Vagina (tissue), 2 donors: ENCODE measurements at regions not wholly inside any gene's neighbourhood (a gene's known extent, or its start where the extent isn't known, plus 50 kb on each side); places are given as distances from the start of the nearest gene placed in this dataset.

Experiments used
- CTCF ChIP-seq, 3 experiments: fragments of 450-650 bp in 2 of 3; fragments of 200-600 bp in 1 of 3; sonication (generic) in 1 of 3; IDR thresholded peaks; one replicate each; pipeline ENCODE4 v1.5.1; 2017 to 2019; ENCODE audit warnings: antibody characterized with exemption in 3 of 3, mild to moderate bottlenecking in 2 of 3, moderate library complexity in 2 of 3
- POLR2A ChIP-seq, 2 donors: fragments of 450-650 bp; IDR thresholded peaks; one replicate each; pipeline ENCODE4 v1.6.1; 2017; ENCODE audit warnings: antibody characterized with exemption in 2 of 2, mild to moderate bottlenecking in 2 of 2, moderate library complexity in 2 of 2
- POLR2AphosphoS5 ChIP-seq, 2 donors: sonication (generic); formaldehyde crosslinking; IDR thresholded peaks; one replicate each; pipeline ENCODE4 v1.9.0; 2017; ENCODE audit warnings: antibody characterized with exemption in 2 of 2, mild to moderate bottlenecking in 2 of 2, low read depth in 1 of 2; ENCODE audit not compliant: insufficient read depth in 1 of 2

GRCh38 chr13:111644750-111645149, 324.3 kb downstream of the TEX29 start:
- TF ChIP-seq POLR2A (IDR thresholded peaks at IDR 0.05) (no peak), CTCF (IDR thresholded peaks at IDR 0.05) (no peak), POLR2AphosphoS5 (IDR thresholded peaks at IDR 0.05; ENCODE audit: insufficient read depth in 1 of 2, low read depth in 1 of 2) (no peak)
